ENCODE measurements at regions not wholly inside any gene's neighbourhood (a gene's known extent, or its start where the extent isn't known, plus 50 kb on each side); places are given as distances from the start of the nearest gene placed in this dataset.

- DNase-seq = peak in 1 of 5 donors; percentile 21
These were observed 95.8 kb downstream of the SPP2 start for GRCh38 chr2:234146087-234146826.

- no peak for DNase-seq
These were observed 95.0 kb downstream of the SPP2 start for GRCh38 chr2:234145511-234145910.

GRCh38 chr2:234145057-234145456 lies 94.6 kb downstream of the SPP2 start:
- DNase-seq = no peak

GRCh38 chr2:234143896-234144295 lies 93.4 kb downstream of the SPP2 start:
- no peak for DNase-seq

GRCh38 chr2:234142530-234142929 lies 92.0 kb downstream of the SPP2 start:
- DNase-seq = no peak

- DNase-seq = no peak
These were observed 89.3 kb downstream of the SPP2 start for GRCh38 chr2:234139755-234140154.

- DNase-seq = no peak
These were observed 88.3 kb downstream of the SPP2 start for GRCh38 chr2:234138836-234139235.

GRCh38 chr2:234137400-234138014 lies 87.0 kb downstream of the SPP2 start:
- DNase-seq = no peak

GRCh38 chr2:234136461-234136860 lies 86.0 kb downstream of the SPP2 start:
- peak in 1 of 5 donors; percentile 39 for DNase-seq

GRCh38 chr2:234135750-234136221 lies 85.3 kb downstream of the SPP2 start:
- DNase-seq = peak in 4 of 5 donors; percentile 14 to 77 (median 24)

GRCh38 chr2:234134496-234134895 lies 84.0 kb downstream of the SPP2 start:
- no peak for DNase-seq

GRCh38 chr2:234133004-234133403 lies 82.5 kb downstream of the SPP2 start:
- DNase-seq = no peak

GRCh38 chr2:234130777-234131181 lies 80.3 kb downstream of the SPP2 start:
- no peak for DNase-seq

GRCh38 chr2:234128606-234129005 lies 78.1 kb downstream of the SPP2 start:
- DNase-seq = no peak
